ENCODE measurements at regions not wholly inside any gene's neighbourhood (a gene's known extent, or its start where the extent isn't known, plus 50 kb on each side); places are given as distances from the start of the nearest gene placed in this dataset.

DNA sequence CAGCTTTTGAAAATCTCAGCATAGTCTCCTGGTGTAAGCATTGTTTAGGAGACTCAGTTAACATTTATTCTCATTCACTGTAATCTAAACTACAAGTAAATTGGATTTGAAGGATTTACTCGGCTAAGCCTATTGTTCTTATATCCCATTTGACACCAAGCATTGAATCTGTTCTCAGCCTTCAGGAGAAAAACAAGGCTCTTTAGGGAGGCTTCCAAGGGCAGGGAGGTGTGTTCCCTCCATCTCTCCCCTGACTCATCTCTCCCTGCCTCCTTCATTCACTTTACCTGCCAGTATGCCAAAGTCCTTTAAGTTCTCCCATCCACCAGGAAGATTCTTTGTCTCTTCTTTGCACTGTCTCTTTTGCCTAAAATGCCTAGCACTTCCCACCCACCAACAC is 347.8 kb downstream of the MFSD1 start:
- TF ChIP-seq, protein P1, sequence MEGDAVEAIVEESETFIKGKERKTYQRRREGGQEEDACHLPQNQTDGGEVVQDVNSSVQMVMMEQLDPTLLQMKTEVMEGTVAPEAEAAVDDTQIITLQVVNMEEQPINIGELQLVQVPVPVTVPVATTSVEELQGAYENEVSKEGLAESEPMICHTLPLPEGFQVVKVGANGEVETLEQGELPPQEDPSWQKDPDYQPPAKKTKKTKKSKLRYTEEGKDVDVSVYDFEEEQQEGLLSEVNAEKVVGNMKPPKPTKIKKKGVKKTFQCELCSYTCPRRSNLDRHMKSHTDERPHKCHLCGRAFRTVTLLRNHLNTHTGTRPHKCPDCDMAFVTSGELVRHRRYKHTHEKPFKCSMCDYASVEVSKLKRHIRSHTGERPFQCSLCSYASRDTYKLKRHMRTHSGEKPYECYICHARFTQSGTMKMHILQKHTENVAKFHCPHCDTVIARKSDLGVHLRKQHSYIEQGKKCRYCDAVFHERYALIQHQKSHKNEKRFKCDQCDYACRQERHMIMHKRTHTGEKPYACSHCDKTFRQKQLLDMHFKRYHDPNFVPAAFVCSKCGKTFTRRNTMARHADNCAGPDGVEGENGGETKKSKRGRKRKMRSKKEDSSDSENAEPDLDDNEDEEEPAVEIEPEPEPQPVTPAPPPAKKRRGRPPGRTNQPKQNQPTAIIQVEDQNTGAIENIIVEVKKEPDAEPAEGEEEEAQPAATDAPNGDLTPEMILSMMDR (IDR thresholded peaks at IDR 0.05; ENCODE audit: insufficient read depth, low read length, poor library complexity, severe bottlenecking) = no peak
- TF ChIP-seq EZH2phosphoT487 (conservative IDR thresholded peaks at IDR 0.05; ENCODE audit: low read length) = no peak

Data from SU-DHL-6 (cell line).